Daoy (cell line): ENCODE measurements at regions not wholly inside any gene's neighbourhood (a gene's known extent, or its start where the extent isn't known, plus 50 kb on each side); places are given as distances from the start of the nearest gene placed in this dataset.
A peak's percentile ranks its signal among the peaks of the same experiment; 100 is the strongest.
"Not testable (repeated sequence)": the region's sequence is repeated elsewhere in the genome, so short reads cannot be mapped to it uniquely, and the experiment has no call there.

ENCODE experiments used
- DNase-seq: peaks from one replicate; pipeline ENCODE4 v3.0.0-alpha.2; 2015; ENCODE audit warnings: low read depth

GRCh38 chr3:157857440-157857839, 248.8 kb downstream of the SHOX2 start:
- DNase-seq, result no peak

- DNase-seq, result peak; percentile 24
These were observed 249.9 kb downstream of the SHOX2 start for GRCh38 chr3:157856078-157856939.

GRCh38 chr3:157845839-157846238, 260.4 kb downstream of the SHOX2 start:
- DNase-seq, result not testable (repeated sequence)

- peak; percentile 29 for DNase-seq
These were observed 261.2 kb downstream of the SHOX2 start for GRCh38 chr3:157844800-157845565.

GRCh38 chr3:157844216-157844615, 262.0 kb downstream of the SHOX2 start:
- no peak for DNase-seq

- DNase-seq, result no peak
These were observed 265.2 kb downstream of the SHOX2 start for GRCh38 chr3:157841029-157841428.

- no peak for DNase-seq
These were observed 265.7 kb downstream of the SHOX2 start for GRCh38 chr3:157840564-157840963.

GRCh38 chr3:157838457-157838856, 267.8 kb downstream of the SHOX2 start:
- no peak for DNase-seq

GRCh38 chr3:157837336-157837735, 268.9 kb downstream of the SHOX2 start:
- DNase-seq, result no peak

GRCh38 chr3:157836022-157836421, 270.2 kb downstream of the SHOX2 start:
- peak; percentile 5 for DNase-seq

GRCh38 chr3:157832588-157832987, 273.6 kb downstream of the SHOX2 start:
- DNase-seq, result peak; percentile 7

- no peak for DNase-seq
These were observed 275.5 kb downstream of the SHOX2 start for GRCh38 chr3:157830556-157831236.

GRCh38 chr3:157829786-157830185, 276.4 kb downstream of the SHOX2 start:
- DNase-seq, result no peak

- no peak for DNase-seq
These were observed 281.9 kb downstream of the SHOX2 start for GRCh38 chr3:157824281-157824680.

- no peak for DNase-seq
These were observed 283.2 kb downstream of the SHOX2 start for GRCh38 chr3:157823050-157823449.

- no peak for DNase-seq
These were observed 286.1 kb downstream of the SHOX2 start for GRCh38 chr3:157820157-157820517.

GRCh38 chr3:157819270-157820156, 286.7 kb downstream of the SHOX2 start:
- no peak for DNase-seq

GRCh38 chr3:157816896-157817295, 289.3 kb downstream of the SHOX2 start:
- no peak for DNase-seq

- DNase-seq, result no peak
These were observed 289.9 kb downstream of the SHOX2 start for GRCh38 chr3:157816296-157816695.

GRCh38 chr3:157815739-157816138, 290.5 kb downstream of the SHOX2 start:
- DNase-seq, result no peak

- DNase-seq, result peak; percentile 5
These were observed 295.1 kb downstream of the SHOX2 start for GRCh38 chr3:157810924-157811718.
